A673 (cell line): ENCODE measurements at regions not wholly inside any gene's neighbourhood (a gene's known extent, or its start where the extent isn't known, plus 50 kb on each side); places are given as distances from the start of the nearest gene placed in this dataset.

Source experiments
- BruUV-seq: library from RNA; stranded (reverse); fragments of 400-500 nt; replicated peaks from 2 replicates; lab custom pipeline; 2021; lab: Mats Ljungman, UMichigan
- CTCF ChIA-PET: fragments of 300-600 bp; sonication (Branson Sonifier 250); formaldehyde crosslinking; loops from one replicate; lab custom pipeline; 2022; ENCODE audit warnings: antibody characterized with exemption; lab: Charles Lee
- POLR2A ChIA-PET: fragments of 300-600 bp; sonication (Branson Sonifier 250); formaldehyde crosslinking; loops from one replicate; lab custom pipeline; 2022; ENCODE audit warnings: antibody characterized with exemption; ENCODE audit not compliant: low non-redundant PET; lab: Charles Lee
- DNase-seq: peaks from one replicate; pipeline ENCODE4 v3.0.0-alpha.2; 2015; ENCODE audit warnings: low spot score
- H3K27ac ChIP-seq: fragments of 200-600 bp; sonication (generic); 2 replicates; pipeline ENCODE4 v1.5.1; 2016; ENCODE audit warnings: mixed run types, low read depth, mild to moderate bottlenecking, mixed read lengths, antibody characterized with exemption, low read length; ENCODE audit not compliant: poor library complexity, severe bottlenecking
- H3K27me3 ChIP-seq: fragments of 200-600 bp; sonication (generic); replicated peaks from 2 replicates; pipeline ENCODE4 v1.6.1; 2017; ENCODE audit warnings: mixed run types, low read depth, mild to moderate bottlenecking, mixed read lengths, antibody characterized with exemption, low read length; ENCODE audit not compliant: insufficient read depth, poor library complexity
- H3K36me3 ChIP-seq: fragments of 200-600 bp; sonication (generic); 2 replicates; pipeline ENCODE4 v1.6.1; 2016; ENCODE audit warnings: mixed run types, mild to moderate bottlenecking, mixed read lengths, antibody characterized with exemption, low read length; ENCODE audit not compliant: insufficient read depth, poor library complexity, severe bottlenecking
- H3K4me1 ChIP-seq: fragments of 200-600 bp; sonication (generic); 2 replicates; pipeline ENCODE4 v1.6.1; 2017; ENCODE audit warnings: mixed run types, mild to moderate bottlenecking, mixed read lengths, antibody characterized with exemption, low read length; ENCODE audit not compliant: insufficient read depth, poor library complexity, severe bottlenecking
- H3K4me3 ChIP-seq: fragments of 200-600 bp; sonication (generic); 2 replicates; pipeline ENCODE4 v1.5.1; 2016; ENCODE audit warnings: low read depth, mixed run types, mild to moderate bottlenecking, mixed read lengths, low read length; ENCODE audit not compliant: poor library complexity, severe bottlenecking
- H3K9me3 ChIP-seq: fragments of 200-600 bp; sonication (generic); 2 replicates; pipeline ENCODE4 v1.6.1; 2016; ENCODE audit warnings: mixed run types, low read depth, mild to moderate bottlenecking, mixed read lengths, antibody characterized with exemption, low read length; ENCODE audit not compliant: poor library complexity, severe bottlenecking
- CTCF ChIP-seq: fragments of 300-800, 200-600 bp; sonication (generic); conservative IDR thresholded peaks from 2 replicates; pipeline ENCODE4 v1.5.1; 2017; ENCODE audit warnings: low read depth, mild to moderate bottlenecking, antibody characterized with exemption, low read length, moderate library complexity, mixed read lengths
- EZH2 ChIP-seq: fragments of 200-600 bp; sonication (generic); IDR thresholded peaks from 2 replicates; pipeline ENCODE4 v1.6.1; 2017; ENCODE audit warnings: borderline replicate concordance, low read depth, mild to moderate bottlenecking, mixed read lengths, antibody characterized with exemption, low read length; ENCODE audit not compliant: poor library complexity, severe bottlenecking
- intact Hi-C: fragments of 100-400 bp; cut with micrococcal nuclease; formaldehyde crosslinking; loops from one replicate; pipeline ENCODE4 v1.10.0; 2022; ENCODE audit not compliant: unreplicated experiment

- POLR2A ChIA-PET = no interaction called here
- intact Hi-C loops = no loop called here
- CTCF ChIA-PET = no interaction called here
- Histone ChIP-seq H3K4me1 (no peaks in the 10 kb centered on the region), H3K27me3 (peaks cover 10% of the 10 kb centered on the region), H3K27ac (no peak overlapping the region), H3K9me3 (no peaks in the 10 kb centered on the region), H3K36me3 (no peaks in the 10 kb centered on the region), H3K4me3 (no peak overlapping the region)
- no peak for TF ChIP-seq CTCF
- no peak for DNase-seq
- BruUV-seq = no TSS peak
These were observed 207.2 kb downstream of the ERCC6L2 start for GRCh38 chr9:96082516-96083232.

GRCh38 chr9:96080364-96080763, 204.9 kb downstream of the ERCC6L2 start:
- POLR2A ChIA-PET = no interaction called here
- intact Hi-C loops = no loop called here

GRCh38 chr9:96079779-96080178, 204.3 kb downstream of the ERCC6L2 start:
- intact Hi-C loops = no loop called here
- Histone ChIP-seq H3K4me3 (no peak overlapping the region), H3K27ac (no peak overlapping the region), H3K27me3 (peaks cover 4% of the 10 kb centered on the region), H3K4me1 (no peaks in the 10 kb centered on the region), H3K9me3 (no peaks in the 10 kb centered on the region), H3K36me3 (no peaks in the 10 kb centered on the region)
- ChIA-PET CTCF (no interaction called here), POLR2A (no interaction called here)
- BruUV-seq = no TSS peak
- no peak for TF ChIP-seq CTCF
- TF ChIP-seq EZH2 = no peak
- no peak for DNase-seq

More at GRCh38 chr9:96080364-96080763, 204.9 kb downstream of the ERCC6L2 start:
- TF ChIP-seq CTCF (no peak), EZH2 (no peak)
- CTCF ChIA-PET = no interaction called here
- no peaks in the 10 kb centered on the region for H3K4me1 ChIP-seq
- H3K27ac ChIP-seq = no peak overlapping the region
- no peak for DNase-seq
- H3K4me3 ChIP-seq = no peak overlapping the region
- no TSS peak for BruUV-seq
- H3K9me3 ChIP-seq = no peaks in the 10 kb centered on the region
- H3K27me3 ChIP-seq = peaks cover 4% of the 10 kb centered on the region
- H3K36me3 ChIP-seq = no peaks in the 10 kb centered on the region
